ENCODE measurements at regions not wholly inside any gene's neighbourhood (a gene's known extent, or its start where the extent isn't known, plus 50 kb on each side); places are given as distances from the start of the nearest gene placed in this dataset.

DNA sequence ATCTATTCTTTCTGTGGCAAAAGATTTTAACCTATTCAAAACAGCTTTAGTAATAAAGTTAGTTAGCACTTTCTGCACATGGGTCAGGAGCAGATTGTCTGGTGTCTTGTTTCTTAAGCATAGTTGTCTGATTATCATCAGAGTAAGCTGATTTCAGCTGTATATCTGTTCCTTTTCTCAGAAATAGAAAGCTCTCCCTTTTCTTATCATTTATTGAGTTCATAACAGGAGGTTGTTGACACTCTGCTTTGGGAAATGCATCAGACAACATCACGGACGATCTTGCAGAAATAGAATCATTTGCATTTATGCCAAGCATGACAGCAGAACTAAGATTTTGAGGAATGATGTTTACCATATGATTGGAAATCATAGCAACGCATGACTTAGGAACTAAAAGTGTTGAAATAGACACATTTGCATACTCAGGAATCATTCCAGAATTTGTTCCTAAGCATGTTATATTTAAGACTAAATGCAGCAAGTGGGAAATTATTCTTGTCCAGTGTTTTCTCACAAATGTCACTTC lies 66.7 kb downstream of the RBMX2 start:
- TF ChIP-seq EZH2 (IDR thresholded peaks at IDR 0.05) (no peak), POLR2AphosphoS5 (IDR thresholded peaks at IDR 0.05; ENCODE audit: borderline replicate concordance, low read depth, low read length) (no peak)
